Globus pallidus (tissue), 1 donor: ENCODE measurements at regions not wholly inside any gene's neighbourhood (a gene's known extent, or its start where the extent isn't known, plus 50 kb on each side); places are given as distances from the start of the nearest gene placed in this dataset.

Experiments
- DNase-seq: peaks from one replicate; pipeline ENCODE4 v3.0.0-alpha.2; 2015; ENCODE audit warnings: low spot score

DNA sequence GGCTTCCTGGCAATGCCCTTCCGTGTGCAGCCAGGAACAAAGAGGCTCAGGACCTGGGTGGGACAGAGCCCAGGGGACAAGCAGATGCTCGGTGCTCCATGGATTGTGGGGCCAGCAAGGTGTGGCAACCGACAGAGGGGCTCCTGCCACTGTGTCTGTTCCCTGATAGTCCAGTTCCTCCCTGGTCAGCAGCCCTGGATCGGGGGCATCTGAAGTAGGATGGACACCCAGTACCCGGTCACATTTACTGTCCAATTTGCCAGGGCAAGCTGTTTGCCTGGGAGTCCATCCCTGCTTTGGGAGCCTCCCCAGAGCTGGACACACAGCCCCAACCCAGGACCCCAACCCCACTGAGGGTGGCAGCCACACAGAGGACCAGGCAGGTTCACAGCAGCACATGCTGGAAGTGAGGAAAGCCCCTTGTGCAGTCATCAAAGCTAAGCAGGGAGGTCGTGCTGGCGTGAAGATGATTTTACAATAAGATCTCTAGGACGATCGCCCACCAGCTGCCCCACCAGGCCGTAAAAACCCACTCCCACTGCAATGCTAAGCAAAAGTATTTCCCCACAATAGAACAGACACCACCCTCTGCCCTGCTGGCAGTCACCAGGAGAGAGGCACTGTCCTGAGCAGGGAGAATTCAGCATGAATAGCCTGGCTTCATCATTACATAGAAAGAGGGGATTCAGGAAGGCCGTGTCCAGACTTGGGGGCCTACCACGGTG, 141.7 kb downstream of the NDUFA10 start:
- DNase-seq = no peak

DNA sequence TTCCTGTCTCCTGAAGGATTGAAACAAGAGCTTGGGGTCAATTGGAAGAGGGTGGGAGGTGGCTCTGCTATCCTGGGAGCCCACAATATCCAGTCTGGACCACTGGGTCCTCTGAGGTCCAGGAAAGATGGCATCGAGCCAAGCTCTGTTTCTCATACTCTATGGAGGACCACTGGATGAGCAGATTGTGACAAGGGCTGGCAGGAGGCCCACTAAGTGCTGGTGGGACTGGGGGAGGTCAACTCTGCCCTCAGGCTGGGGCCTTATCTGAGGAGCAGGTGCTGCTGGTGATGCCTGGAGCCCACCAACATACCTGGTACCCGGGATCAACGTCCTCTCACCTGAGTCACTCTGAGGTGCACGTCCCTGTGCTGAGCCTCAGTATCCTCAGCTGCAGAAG, 142.4 kb downstream of the NDUFA10 start:
- no peak for DNase-seq

GRCh38 chr2:239882331-239882732, 142.8 kb downstream of the NDUFA10 start:
- DNase-seq = peak; percentile 16

DNA sequence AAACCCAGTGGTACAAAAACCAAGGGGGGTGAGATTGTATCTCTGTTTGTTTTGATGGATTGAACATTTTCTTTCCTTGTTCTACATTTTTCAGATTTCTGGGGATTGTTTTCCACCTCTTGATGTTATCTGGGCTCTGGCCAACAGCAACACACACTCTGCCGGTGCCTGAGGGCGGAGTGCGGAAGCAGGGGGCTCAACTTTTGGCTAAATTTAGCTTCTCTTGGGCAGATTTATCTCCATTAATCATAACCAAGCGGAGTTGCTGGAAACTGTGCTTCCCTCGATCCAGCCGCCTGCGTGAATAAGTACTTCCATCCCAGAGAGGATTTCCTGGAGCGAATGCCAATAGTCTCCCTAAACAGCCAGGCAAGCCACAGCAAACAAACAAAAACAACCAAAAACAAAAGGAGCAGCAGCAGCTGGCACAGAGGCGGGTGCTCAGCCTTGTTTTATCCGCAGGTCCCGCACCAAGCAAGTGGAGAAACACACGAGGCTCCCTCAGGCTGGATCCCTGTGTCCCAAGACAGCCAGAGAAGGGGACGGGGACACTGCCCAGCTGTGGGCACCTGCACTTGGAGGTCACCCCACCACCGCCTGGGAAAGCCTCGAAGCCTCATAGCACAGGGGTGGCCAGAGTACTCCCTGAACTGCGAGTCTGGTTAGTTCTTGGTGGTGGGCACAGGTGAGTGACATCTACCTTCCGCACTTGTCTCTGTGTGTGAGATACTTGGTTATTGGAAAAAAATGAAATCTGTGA, 143.4 kb downstream of the NDUFA10 start:
- no peak for DNase-seq

DNA sequence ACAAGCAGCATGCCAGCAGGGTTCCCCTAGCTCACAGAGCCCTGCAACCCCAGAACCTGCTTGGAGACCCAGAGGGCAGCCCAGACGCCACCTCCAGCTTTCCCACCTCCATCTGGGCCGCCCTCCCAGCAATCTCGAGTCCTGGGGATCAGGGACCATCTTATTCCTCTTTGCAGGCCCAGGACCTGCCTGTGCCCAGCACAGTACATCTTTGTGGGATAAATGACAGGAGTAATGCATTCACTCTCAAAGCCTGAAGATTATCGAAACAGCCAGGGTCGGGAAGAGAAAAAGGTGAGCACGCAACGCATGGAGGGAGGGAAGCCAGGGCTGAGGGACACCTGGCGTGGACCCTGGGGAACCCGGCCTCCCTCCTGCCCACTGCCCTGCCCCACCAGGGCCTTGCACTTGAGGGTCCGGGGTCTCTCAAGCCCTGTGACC, 144.1 kb downstream of the NDUFA10 start:
- no peak for DNase-seq

- DNase-seq = no peak
Measured at GRCh38 chr2:239880396-239880795, 144.7 kb downstream of the NDUFA10 start.

DNA sequence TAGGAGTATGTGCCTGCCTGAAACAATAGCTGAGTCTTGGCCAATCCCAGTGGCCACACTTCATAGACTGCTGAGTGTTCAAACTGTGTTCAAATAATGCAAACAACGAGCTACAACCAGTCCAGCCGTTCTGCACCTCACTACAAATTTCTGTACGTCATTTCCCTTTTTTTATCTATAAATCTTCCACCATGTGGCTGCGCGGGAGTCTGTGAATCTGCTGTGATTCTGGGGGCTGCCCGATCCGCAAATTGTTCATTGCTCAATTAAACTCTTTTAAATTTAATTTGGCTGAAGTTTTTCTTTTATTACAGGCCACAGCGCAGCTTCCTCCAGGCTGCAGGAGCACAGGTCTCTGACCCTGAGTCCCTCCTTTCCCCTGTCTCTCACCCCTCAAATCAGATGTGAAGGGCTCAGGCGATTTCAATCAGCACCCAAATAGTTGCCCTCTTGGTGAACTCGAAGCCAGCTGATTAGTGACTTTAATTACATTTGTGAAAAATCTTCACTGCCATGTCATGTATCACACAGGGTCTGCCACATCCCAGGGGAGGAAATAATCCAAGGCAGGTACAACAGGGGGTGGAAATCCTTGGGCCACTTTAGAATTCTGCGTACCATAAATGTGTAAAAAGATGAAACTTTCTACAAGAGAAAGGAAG, 145.6 kb downstream of the NDUFA10 start:
- no peak for DNase-seq

DNA sequence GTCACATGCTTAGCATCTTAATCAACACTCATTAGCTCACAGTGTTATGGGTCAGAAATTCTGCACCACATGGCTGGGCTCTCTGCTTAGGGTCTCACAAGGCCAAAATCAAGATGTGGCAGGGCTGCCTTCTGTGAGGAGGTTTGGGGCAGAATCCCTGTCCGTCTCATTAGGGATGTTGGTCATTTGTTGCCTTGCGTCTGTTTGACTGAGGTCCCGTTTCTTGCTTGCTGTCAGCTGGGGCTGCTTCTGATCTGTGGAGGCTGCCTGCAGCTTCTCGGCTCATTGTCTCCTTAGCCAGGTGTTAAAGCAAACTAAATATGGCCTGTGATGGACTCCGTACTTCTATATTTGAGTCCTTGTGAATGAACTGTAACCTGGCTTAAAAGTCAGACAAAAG, 146.5 kb downstream of the NDUFA10 start:
- DNase-seq = no peak

DNA sequence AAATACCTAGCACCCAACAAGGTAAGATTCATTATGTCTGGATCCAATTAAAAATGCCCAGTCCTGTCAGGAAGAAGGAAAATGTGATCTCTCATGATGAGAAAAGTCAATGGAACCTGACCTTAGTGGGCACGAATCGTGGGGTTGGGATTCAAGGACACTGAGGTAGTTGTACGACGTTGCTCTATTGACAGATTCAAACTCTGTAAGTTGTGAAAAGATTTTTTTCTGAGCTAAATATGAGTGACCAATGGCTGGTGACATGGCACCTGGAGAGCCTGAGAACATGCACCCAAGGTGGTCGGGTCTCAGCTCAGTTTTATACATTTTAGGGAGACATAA, 148.2 kb downstream of the NDUFA10 start:
- DNase-seq = no peak

DNA sequence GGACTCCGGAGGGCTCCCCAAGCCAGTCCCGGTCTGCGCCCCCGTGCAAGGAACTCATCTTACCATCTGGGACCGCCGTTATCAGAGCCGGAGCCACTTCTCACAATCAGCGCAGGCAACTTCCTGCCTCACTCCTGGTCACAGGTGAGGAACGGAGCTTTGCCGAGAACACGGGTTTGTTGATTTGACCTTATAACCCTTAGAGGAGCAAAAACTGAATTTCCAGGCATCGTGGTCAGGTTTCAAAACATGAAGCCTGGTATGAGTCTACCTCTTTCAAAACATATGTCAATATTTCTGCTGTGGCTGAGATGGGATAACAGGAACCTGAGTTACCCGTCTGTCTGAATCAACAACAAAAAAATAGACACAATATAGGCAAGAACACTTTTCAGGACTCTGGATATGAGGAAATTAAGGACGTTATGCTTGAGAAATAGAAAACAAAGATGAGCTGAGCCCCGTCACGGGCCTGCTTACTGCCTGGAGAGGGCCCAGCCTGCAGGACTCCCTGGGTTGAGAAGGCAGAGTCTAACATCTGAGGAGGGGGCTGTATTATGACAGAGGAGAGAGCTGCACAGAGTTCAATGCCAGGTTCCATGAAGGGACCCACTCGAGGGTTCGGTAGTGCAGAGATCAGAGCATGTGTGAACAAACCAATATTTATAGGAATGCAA, 148.7 kb downstream of the NDUFA10 start:
- DNase-seq = no peak

- no peak for DNase-seq
Measured at GRCh38 chr2:239874636-239875356, 150.3 kb downstream of the NDUFA10 start.

DNA sequence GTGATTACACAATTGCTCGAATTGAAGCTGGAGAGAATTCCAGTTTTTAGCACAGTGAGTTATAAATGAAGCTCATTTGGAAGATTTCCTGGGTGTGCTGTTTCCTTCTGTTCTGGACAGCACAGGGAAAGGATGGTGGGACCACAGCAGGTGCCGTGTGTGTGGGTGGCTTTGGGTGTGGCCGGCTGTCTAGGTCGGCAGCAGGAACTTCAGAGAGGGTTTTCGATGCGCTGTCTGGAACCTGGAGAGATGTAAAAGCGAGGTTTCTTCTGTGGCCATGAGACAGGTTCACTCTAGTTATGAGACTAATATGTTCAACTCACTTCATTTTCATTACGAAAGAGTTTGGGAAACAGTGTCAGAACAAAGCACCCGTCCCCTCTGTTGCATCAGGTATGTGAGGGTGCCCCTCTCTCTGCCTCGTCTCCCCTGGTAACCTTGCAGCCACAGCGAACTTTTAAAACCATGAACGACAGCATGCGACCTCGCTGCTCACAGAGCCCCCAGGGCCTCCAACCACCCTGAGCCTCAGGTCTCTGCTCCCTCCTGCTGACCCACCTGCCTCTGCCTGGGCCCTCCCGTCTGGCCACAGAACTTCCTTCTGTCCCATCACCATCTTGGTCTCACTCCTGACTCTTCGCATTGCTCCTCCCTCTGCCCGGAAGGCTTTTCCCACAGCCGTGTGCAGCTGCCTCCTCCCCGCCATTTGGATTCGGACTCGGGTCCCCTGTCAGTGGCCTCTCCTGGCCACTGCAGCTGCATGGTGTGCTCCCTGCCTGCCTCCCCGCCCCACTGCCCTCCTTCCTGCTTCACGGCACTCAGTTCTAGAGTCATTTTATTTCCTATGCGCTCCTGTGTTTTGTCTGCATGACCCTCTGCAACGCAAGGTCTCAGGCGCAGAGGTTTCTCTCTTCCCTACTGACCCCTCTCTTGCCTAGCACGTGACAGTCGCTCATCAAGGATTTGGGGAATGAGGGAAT, 151.2 kb downstream of the NDUFA10 start:
- DNase-seq = no peak

GRCh38 chr2:239871481-239872435, 153.4 kb downstream of the NDUFA10 start:
- DNase-seq = no peak

DNA sequence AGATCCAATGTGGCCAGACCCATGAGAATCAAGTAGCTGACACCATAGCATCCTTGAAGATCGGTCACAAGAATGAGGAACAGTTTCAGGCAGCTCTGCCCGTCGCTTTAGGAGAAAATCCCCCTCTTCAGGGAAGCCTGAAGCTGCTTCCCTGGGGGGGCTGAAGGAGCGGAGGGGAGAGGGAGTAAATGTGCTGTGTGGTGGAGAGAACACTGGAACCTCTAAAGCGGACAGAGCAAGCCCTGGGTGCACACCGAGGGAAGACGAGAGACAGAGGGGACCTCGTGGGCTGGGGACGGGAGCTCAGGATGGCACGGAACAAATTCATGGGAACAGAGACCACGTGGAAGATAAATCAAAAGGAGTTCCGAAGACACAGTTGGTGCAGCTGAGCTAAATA, 154.3 kb downstream of the NDUFA10 start:
- DNase-seq = no peak

GRCh38 chr2:239870276-239870675, 154.9 kb downstream of the NDUFA10 start:
- no peak for DNase-seq

GRCh38 chr2:239869272-239870155, 155.6 kb downstream of the NDUFA10 start:
- DNase-seq = no peak

DNA sequence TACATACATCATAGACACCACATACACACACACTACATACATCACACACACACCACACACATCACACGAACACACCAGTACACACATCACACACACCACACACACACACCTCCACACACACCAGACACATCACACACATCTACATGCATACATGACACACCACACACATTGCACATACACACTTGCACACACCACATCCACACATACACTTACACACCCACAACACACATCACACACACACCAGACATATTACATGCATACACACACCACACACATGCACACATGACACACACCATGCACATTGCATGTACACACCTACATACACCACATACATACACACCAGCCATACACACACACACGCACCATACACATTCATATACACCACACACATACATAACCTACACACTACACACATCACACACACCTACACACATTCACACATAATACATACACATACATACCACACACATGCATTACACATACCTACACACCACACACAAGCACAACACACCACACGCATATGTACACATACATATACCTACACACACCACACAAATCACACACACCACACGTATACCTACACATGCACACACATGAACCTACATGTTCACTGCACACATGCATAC, 156.5 kb downstream of the NDUFA10 start:
- DNase-seq = no peak

GRCh38 chr2:239866778-239867177, 158.4 kb downstream of the NDUFA10 start:
- no peak for DNase-seq
